ENCODE measurements at regions not wholly inside any gene's neighbourhood (a gene's known extent, or its start where the extent isn't known, plus 50 kb on each side); places are given as distances from the start of the nearest gene placed in this dataset.

- no peak for TF ChIP-seq FOXO4 (CRISPR knock-in tag; conservative IDR thresholded peaks at IDR 0.05)
- TF ChIP-seq PHF21A (CRISPR knock-in tag; IDR thresholded peaks at IDR 0.05), result no peak
These were observed 175.3 kb upstream of the CDH13 start (continued) for GRCh38 chr16:82451449-82451848.

GRCh38 chr16:82440336-82440735, 186.4 kb upstream of the CDH13 start:
- H3K9ac ChIP-seq (ENCODE audit: insufficient read depth, low read depth, low read length), result no peak overlapping the region
- H3K4me1 ChIP-seq (ENCODE audit: insufficient read depth, low read length), result no peaks in the 10 kb centered on the region
- no peak overlapping the region for H2AFZ ChIP-seq (ENCODE audit: low read length)
- H3K27ac ChIP-seq (ENCODE audit: extremely low read length, insufficient read depth, low read length), result no peak overlapping the region
- no peaks in the 10 kb centered on the region for H3K9me3 ChIP-seq (ENCODE audit: low read length)
- 34% methylated on average over 6 of the region's 6 CpGs for WGBS (ENCODE audit: low lambda C conversion rate)
- ChIA-PET CTCF (ENCODE audit: low intra/inter-chr PET ratio, low total read pairs) (no interaction called here), POLR2A (no interaction called here)
- H3K4me3 ChIP-seq (replicated peaks in 1 of 3; ENCODE audit: insufficient read depth in 1 of 3, low read depth in 2 of 3, low read length in 3 of 3), result no peak overlapping the region
- intact Hi-C loops (cut with micrococcal nuclease; ENCODE audit: unreplicated experiment), result no loop called here
- FAIRE-seq (no peak), ATAC-seq (no peak), DNase-seq (ENCODE audit: low spot score) (no peak)
- no peaks in the 10 kb centered on the region for H3K79me2 ChIP-seq (ENCODE audit: insufficient read depth, low read length)
- no TSS peak for BruUV-seq (replicated peaks)
- H3K27me3 ChIP-seq (ENCODE audit: control insufficient read depth in 1 of 2, insufficient read depth in 2 of 2, low read length in 2 of 2), result no peaks in the 10 kb centered on the region
- no peak overlapping the region for H3K4me2 ChIP-seq (ENCODE audit: low read depth, low read length)
- TF ChIP-seq ZNF362 (CRISPR knock-in tag; IDR thresholded peaks at IDR 0.05; ENCODE audit: borderline replicate concordance) (no peak), TEF (CRISPR knock-in tag; IDR thresholded peaks at IDR 0.05) (no peak), MAFK (conservative IDR thresholded peaks at IDR 0.05 in 1 of 2, IDR thresholded peaks at IDR 0.05 in 1 of 2; ENCODE audit: low read length in 2 of 2) (0 out of 4 replicates have a peak, but pooled peaks of 1 of the 2 experiments have one; percentile 3), ZBTB42 (CRISPR knock-in tag; IDR thresholded peaks at IDR 0.05) (no peak)
- H4K20me1 ChIP-seq (ENCODE audit: insufficient read depth, low read length), result no peaks in the 10 kb centered on the region
- H3K36me3 ChIP-seq (replicated peaks in 1 of 2; ENCODE audit: control insufficient read depth in 1 of 2, insufficient read depth in 2 of 2, low read length in 2 of 2), result no peaks in the 10 kb centered on the region
- in situ Hi-C loops (cut with HindIII; ENCODE audit: extremely low pct_ligation_motif_present, low pct_unique_long_range_greater_than_20kb), result no loop called here
